HepG2 (cell line): ENCODE measurements at regions not wholly inside any gene's neighbourhood (a gene's known extent, or its start where the extent isn't known, plus 50 kb on each side); places are given as distances from the start of the nearest gene placed in this dataset.

Source experiments
- ATAC-seq: fragments of 200-7000 bp; cut with Tn5 transposase; 3 replicates; pipeline ENCODE4 v1.9.1; 2020; ENCODE audit warnings: mild to moderate bottlenecking, moderate library complexity
- BruUV-seq: library from RNA; stranded (reverse); fragments of 400-500 nt; replicated peaks from 2 replicates; lab custom pipeline; 2021; lab: Mats Ljungman, UMichigan
- CTCF ChIA-PET: fragments of 300-600 bp; formaldehyde crosslinking; extraction: SDS; loops from one replicate; lab custom pipeline; 2021; ENCODE audit warnings: low total read pairs, inconsistent platforms, low intra/inter-chr PET ratio; lab: Yijun Ruan, JAX
- POLR2A ChIA-PET: fragments of 350-600 bp; sonication (Branson Sonifier 250); formaldehyde crosslinking; loops from one replicate; lab custom pipeline; 2020; ENCODE audit warnings: antibody characterized with exemption, inconsistent platforms; lab: Yijun Ruan, JAX
- DNase-seq: peaks from one replicate; pipeline ENCODE4 v3.0.0-alpha.2; 2015; ENCODE audit warnings: low spot score
- FAIRE-seq: peaks from 3 replicates; lab custom pipeline; 2011; peaks lifted over from hg19 to GRCh38; lab: Jason Lieb, UNC
- H2AFZ ChIP-seq: one replicate; pipeline ENCODE4 v1.6.1; 2011; ENCODE audit warnings: low read length, inconsistent platforms
- H3K27ac ChIP-seq: fragments of 300-600 bp; 3 replicates; pipeline ENCODE4 v1.8.0; 2011; ENCODE audit warnings: mixed run types, mild to moderate bottlenecking, mixed read lengths, low read length, inconsistent platforms; ENCODE audit not compliant: insufficient read depth; ENCODE audit errors: extremely low read length
- H3K27me3 ChIP-seq, 2 experiments: fragments of 200-600 bp in 1 of 2; 2 replicates in 1 of 2; 3 replicates in 1 of 2; pipeline versions ENCODE4 v1.6.0 to v1.8.0; 2011; ENCODE audit warnings: low read length in 2 of 2, mild to moderate bottlenecking in 2 of 2, moderate library complexity in 2 of 2, inconsistent platforms in 1 of 2; ENCODE audit not compliant: insufficient read depth in 2 of 2, control insufficient read depth in 1 of 2
- H3K36me3 ChIP-seq, 2 experiments: fragments of 200-600 bp in 1 of 2; replicated peaks in 1 of 2; 2 replicates in 1 of 2; 3 replicates in 1 of 2; pipeline versions ENCODE4 v1.5.1 to v1.8.0; 2011; ENCODE audit warnings: low read length in 2 of 2, inconsistent platforms in 1 of 2; ENCODE audit not compliant: insufficient read depth in 2 of 2, control insufficient read depth in 1 of 2
- H3K4me1 ChIP-seq: 2 replicates; pipeline ENCODE4 v1.5.1; 2012; ENCODE audit warnings: low read length, inconsistent platforms; ENCODE audit not compliant: insufficient read depth
- H3K4me2 ChIP-seq: 2 replicates; pipeline ENCODE4 v1.6.0; 2011; ENCODE audit warnings: low read depth, low read length, inconsistent platforms
- H3K4me3 ChIP-seq, 3 experiments: fragments of 200-600 bp in 1 of 3; sonication (generic), shearing (Covaris generic) in 1 of 3; replicated peaks in 1 of 3; 2 replicates each; pipeline ENCODE4 v1.5.1; 2011 to 2016; ENCODE audit warnings: low read length in 3 of 3, inconsistent platforms in 2 of 3, low read depth in 2 of 3, mild to moderate bottlenecking in 2 of 3, control low read depth in 1 of 3, mixed read lengths in 1 of 3; ENCODE audit not compliant: insufficient read depth in 1 of 3
- H3K79me2 ChIP-seq: one replicate; pipeline ENCODE4 v1.6.1; 2011; ENCODE audit warnings: low read length, inconsistent platforms; ENCODE audit not compliant: insufficient read depth
- H3K9ac ChIP-seq: 2 replicates; pipeline ENCODE4 v1.6.0; 2011; ENCODE audit warnings: mild to moderate bottlenecking, low read depth, low read length, inconsistent platforms; ENCODE audit not compliant: insufficient read depth
- H3K9me3 ChIP-seq: 2 replicates; pipeline ENCODE4 v1.5.1; 2012; ENCODE audit warnings: mild to moderate bottlenecking, low read length
- H4K20me1 ChIP-seq: 2 replicates; pipeline ENCODE4 v1.6.0; 2011; ENCODE audit warnings: inconsistent platforms, mild to moderate bottlenecking, low read length, moderate library complexity; ENCODE audit not compliant: insufficient read depth
- ATF7 ChIP-seq, 2 experiments: fragments of 450-650 bp in 1 of 2; sonication (generic) in 1 of 2; formaldehyde crosslinking in 1 of 2; IDR thresholded peaks; 2 replicates each; pipeline versions ENCODE4 v1.4.0 to v1.6.1; 2016 to 2020; ENCODE audit warnings: antibody characterized with exemption in 1 of 2, mild to moderate bottlenecking in 1 of 2, missing genetic modification reagents in 1 of 2
- BHLHE40 ChIP-seq: IDR thresholded peaks from 2 replicates; pipeline ENCODE4 v1.6.1; 2011; ENCODE audit warnings: low read length, improper control_type of control experiment
- HOXD1 ChIP-seq: sonication (generic); formaldehyde crosslinking; IDR thresholded peaks from 2 replicates; pipeline ENCODE4 v1.5.0; 2020; ENCODE audit warnings: missing genetic modification reagents
- KDM1A ChIP-seq: IDR thresholded peaks from 2 replicates; pipeline ENCODE4 v1.6.1; 2016; ENCODE audit warnings: missing compliant biosample characterization
- KDM2A ChIP-seq: sonication (generic); formaldehyde crosslinking; IDR thresholded peaks from 2 replicates; pipeline ENCODE4 v1.4.0; 2020; ENCODE audit warnings: low read depth, missing genetic modification reagents, borderline replicate concordance
- ZBTB43 ChIP-seq: sonication (generic); formaldehyde crosslinking; conservative IDR thresholded peaks from 2 replicates; pipeline ENCODE4 v1.4.0; 2020; ENCODE audit warnings: missing genetic modification reagents
- ZNF160 ChIP-seq: sonication (generic); formaldehyde crosslinking; IDR thresholded peaks from 2 replicates; pipeline ENCODE4 v1.8.0; 2022; ENCODE audit warnings: mild to moderate bottlenecking, inconsistent platforms, missing genetic modification reagents
- ZNF180 ChIP-seq: sonication (generic); formaldehyde crosslinking; IDR thresholded peaks from 2 replicates; pipeline ENCODE4 v1.4.0; 2020; ENCODE audit warnings: low read depth, missing genetic modification reagents, borderline replicate concordance
- ZNF713 ChIP-seq: sonication (generic); formaldehyde crosslinking; IDR thresholded peaks from 2 replicates; pipeline ENCODE4 v1.4.0; 2020; ENCODE audit warnings: mild to moderate bottlenecking, missing genetic modification reagents
- WGBS: methylation state at CpG from one replicate; pipeline ENCODE4 v1.1.6; 2017; ENCODE audit warnings: low lambda C conversion rate; 5-methylcytosine and 5-hydroxymethylcytosine counted together
- in situ Hi-C: cut with HindIII; loops from 2 replicates; pipeline ENCODE4 v1.10.0; 2017; ENCODE audit warnings: low pct_unique_long_range_greater_than_20kb; ENCODE audit not compliant: extremely low pct_ligation_motif_present
- intact Hi-C: fragments of 100-400 bp; cut with micrococcal nuclease; formaldehyde crosslinking; loops from one replicate; pipeline ENCODE4 v1.10.0; 2022; ENCODE audit not compliant: unreplicated experiment
- TF ChIP-seq, protein P1 (sequence below): sonication (generic); formaldehyde crosslinking; IDR thresholded peaks from 2 replicates; pipeline ENCODE4 v1.5.0; 2020; ENCODE audit warnings: missing genetic modification reagents, mild to moderate bottlenecking, borderline replicate concordance

GRCh38 chr2:37869771-37870170, 55.3 kb upstream of the RMDN2 start:
- FAIRE-seq, result no peak
- no peak overlapping the region for H3K9ac ChIP-seq
- intact Hi-C loops, result no loop called here
- no peak for ATAC-seq
- no peaks in the 10 kb centered on the region for H4K20me1 ChIP-seq
- no peaks in the 10 kb centered on the region for H3K9me3 ChIP-seq
- no peak for DNase-seq
- TF ChIP-seq BHLHE40, result no peak
- TF ChIP-seq HOXD1 (CRISPR knock-in tag), result no peak
- no peak for TF ChIP-seq KDM1A (CRISPR knock-in tag)
- no peak for TF ChIP-seq ZNF180 (CRISPR knock-in tag)
- TF ChIP-seq, protein P1, sequence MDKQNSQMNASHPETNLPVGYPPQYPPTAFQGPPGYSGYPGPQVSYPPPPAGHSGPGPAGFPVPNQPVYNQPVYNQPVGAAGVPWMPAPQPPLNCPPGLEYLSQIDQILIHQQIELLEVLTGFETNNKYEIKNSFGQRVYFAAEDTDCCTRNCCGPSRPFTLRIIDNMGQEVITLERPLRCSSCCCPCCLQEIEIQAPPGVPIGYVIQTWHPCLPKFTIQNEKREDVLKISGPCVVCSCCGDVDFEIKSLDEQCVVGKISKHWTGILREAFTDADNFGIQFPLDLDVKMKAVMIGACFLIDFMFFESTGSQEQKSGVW, result no peak
- TF ChIP-seq ZNF160, result no peak
- TF ChIP-seq KDM2A (CRISPR knock-in tag), result no peak
- no peak for TF ChIP-seq ATF7 (IDR thresholded peaks at IDR 0.05)
- no peak for TF ChIP-seq ATF7 (CRISPR knock-in tag; IDR thresholded peaks at IDR 0.05)
- TF ChIP-seq ZNF713 (CRISPR knock-in tag), result no peak
- no peak for TF ChIP-seq ZBTB43
- ChIA-PET CTCF (no interaction called here), POLR2A (no interaction called here)
- no peak overlapping the region for H3K4me3 ChIP-seq
- in situ Hi-C loops, result no loop called here
- no peaks in the 10 kb centered on the region for H3K79me2 ChIP-seq
- H3K4me1 ChIP-seq, result no peaks in the 10 kb centered on the region
- H3K36me3 ChIP-seq, result no peaks in the 10 kb centered on the region
- no peak overlapping the region for H3K27ac ChIP-seq
- BruUV-seq, result no TSS peak
- no peak overlapping the region for H2AFZ ChIP-seq
- H3K27me3 ChIP-seq, result peaks cover 6 to 55% of the 10 kb centered on the region in 2 experiments; a peak in 4 of 5 replicates
- WGBS, result 26% methylated on average over 1 of the region's 1 CpG
- H3K4me2 ChIP-seq, result no peak overlapping the region
